GM12878 (cell line): ENCODE measurements at regions not wholly inside any gene's neighbourhood (a gene's known extent, or its start where the extent isn't known, plus 50 kb on each side); places are given as distances from the start of the nearest gene placed in this dataset.

ENCODE experiments used
- HDAC6 ChIP-seq: fragments of 200-600 bp; sonication (generic); IDR thresholded peaks from one replicate; pipeline ENCODE4 v1.8.0; 2017; ENCODE audit warnings: antibody characterized with exemption; ENCODE audit not compliant: unreplicated experiment
- JUNB ChIP-seq: IDR thresholded peaks from 2 replicates; pipeline ENCODE4 v1.6.1; 2016; ENCODE audit warnings: antibody characterized with exemption, mild to moderate bottlenecking
- MEF2A ChIP-seq: IDR thresholded peaks from 2 replicates; pipeline ENCODE4 v1.6.1; 2011; ENCODE audit warnings: low read depth, mild to moderate bottlenecking, low read length, moderate library complexity; ENCODE audit not compliant: insufficient read depth
- MYC ChIP-seq: IDR thresholded peaks from 2 replicates; pipeline ENCODE4 v1.6.1; 2011; ENCODE audit warnings: mild to moderate bottlenecking, low read length, moderate library complexity, inconsistent platforms; ENCODE audit not compliant: insufficient read depth, insufficient replicate concordance, insufficient read length, severe bottlenecking
- NR2F1 ChIP-seq: fragments of 450-650 bp; conservative IDR thresholded peaks from 2 replicates; pipeline ENCODE4 v1.6.1; 2017; ENCODE audit warnings: mild to moderate bottlenecking
- TAF1 ChIP-seq: IDR thresholded peaks from 2 replicates; pipeline ENCODE4 v1.6.1; 2011; ENCODE audit warnings: mild to moderate bottlenecking, low read depth, low read length, borderline replicate concordance
- YY1 ChIP-seq: IDR thresholded peaks from 2 replicates; pipeline ENCODE4 v1.6.1; 2011; ENCODE audit warnings: low read depth, mild to moderate bottlenecking, low read length
- TF ChIP-seq, protein P1 (sequence below): fragments of 450-650 bp; IDR thresholded peaks from 2 replicates; pipeline ENCODE4 v1.6.1; 2017; ENCODE audit warnings: mild to moderate bottlenecking, low read depth, inconsistent platforms; ENCODE audit not compliant: poor library complexity, severe bottlenecking
- TF ChIP-seq, protein P2 (sequence below): IDR thresholded peaks from 2 replicates; pipeline ENCODE4 v1.6.1; 2012; ENCODE audit warnings: low read depth, low read length, improper control_type of control experiment

DNA sequence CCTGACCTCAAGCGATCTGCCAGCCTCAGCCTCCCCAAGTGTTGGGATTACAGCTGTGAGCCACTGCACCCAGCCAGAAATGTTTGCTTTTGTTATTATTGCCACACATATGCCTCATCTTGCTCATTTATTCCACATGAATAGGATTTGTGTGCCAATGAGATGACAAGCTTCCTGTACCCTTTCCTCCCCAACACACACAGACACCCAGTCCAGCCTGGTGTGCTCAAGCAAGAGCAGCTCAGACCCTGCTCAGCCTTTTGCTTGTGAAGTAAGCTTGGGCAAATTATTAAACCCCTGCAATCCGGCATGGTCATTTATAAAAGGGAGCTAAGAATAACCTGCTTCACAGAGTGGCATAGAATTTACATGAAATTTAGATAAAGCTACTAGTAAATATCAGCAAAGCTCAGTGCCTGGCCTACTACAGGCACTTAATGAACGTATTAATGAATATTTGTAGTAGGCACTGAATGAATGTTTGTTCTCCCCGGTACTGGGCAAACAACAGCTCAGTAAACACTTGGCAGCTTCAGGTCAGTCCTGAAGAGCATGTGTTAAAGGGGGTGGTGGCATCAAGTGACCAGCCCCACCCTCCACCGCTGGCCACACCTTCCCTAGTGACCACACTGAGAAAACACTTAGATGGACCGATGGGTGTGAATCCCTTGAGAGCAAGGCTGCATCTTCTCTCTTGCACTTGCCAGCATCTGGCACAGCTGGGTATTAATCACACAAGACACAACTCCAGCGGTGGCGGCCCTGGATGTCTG, 280.2 kb downstream of the SRBD1 start:
- no peak for TF ChIP-seq TAF1
- TF ChIP-seq YY1 = no peak
- no peak for TF ChIP-seq NR2F1
- no peak for TF ChIP-seq MEF2A
- no peak for TF ChIP-seq MYC
- TF ChIP-seq JUNB = no peak
- TF ChIP-seq, protein P1, sequence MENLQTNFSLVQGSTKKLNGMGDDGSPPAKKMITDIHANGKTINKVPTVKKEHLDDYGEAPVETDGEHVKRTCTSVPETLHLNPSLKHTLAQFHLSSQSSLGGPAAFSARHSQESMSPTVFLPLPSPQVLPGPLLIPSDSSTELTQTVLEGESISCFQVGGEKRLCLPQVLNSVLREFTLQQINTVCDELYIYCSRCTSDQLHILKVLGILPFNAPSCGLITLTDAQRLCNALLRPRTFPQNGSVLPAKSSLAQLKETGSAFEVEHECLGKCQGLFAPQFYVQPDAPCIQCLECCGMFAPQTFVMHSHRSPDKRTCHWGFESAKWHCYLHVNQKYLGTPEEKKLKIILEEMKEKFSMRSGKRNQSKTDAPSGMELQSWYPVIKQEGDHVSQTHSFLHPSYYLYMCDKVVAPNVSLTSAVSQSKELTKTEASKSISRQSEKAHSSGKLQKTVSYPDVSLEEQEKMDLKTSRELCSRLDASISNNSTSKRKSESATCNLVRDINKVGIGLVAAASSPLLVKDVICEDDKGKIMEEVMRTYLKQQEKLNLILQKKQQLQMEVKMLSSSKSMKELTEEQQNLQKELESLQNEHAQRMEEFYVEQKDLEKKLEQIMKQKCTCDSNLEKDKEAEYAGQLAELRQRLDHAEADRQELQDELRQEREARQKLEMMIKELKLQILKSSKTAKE = no peak
- TF ChIP-seq HDAC6 = no peak
- TF ChIP-seq, protein P2, sequence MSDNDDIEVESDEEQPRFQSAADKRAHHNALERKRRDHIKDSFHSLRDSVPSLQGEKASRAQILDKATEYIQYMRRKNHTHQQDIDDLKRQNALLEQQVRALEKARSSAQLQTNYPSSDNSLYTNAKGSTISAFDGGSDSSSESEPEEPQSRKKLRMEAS = no peak
